ENCODE measurements at regions not wholly inside any gene's neighbourhood (a gene's known extent, or its start where the extent isn't known, plus 50 kb on each side); places are given as distances from the start of the nearest gene placed in this dataset.
"Not testable (repeated sequence)": the region's sequence is repeated elsewhere in the genome, so short reads cannot be mapped to it uniquely, and the experiment has no call there.

- H3K27ac ChIP-seq (ENCODE audit: low read depth in 1 of 2, low read length in 2 of 2); H3K4me1 ChIP-seq (ENCODE audit: insufficient read depth, low read length); H3K4me1 Mint-ChIP-seq (ENCODE audit: low read depth); H3K36me3 ChIP-seq (ENCODE audit: insufficient read depth, low read length); DNase-seq; H3K4me3 Mint-ChIP-seq; intact Hi-C loops (cut with DNase I, micrococcal nuclease); CTCF ChIA-PET; ATAC-seq (ENCODE audit: poor library complexity); H3K36me3 Mint-ChIP-seq (ENCODE audit: low read depth); H3K4me3 ChIP-seq (ENCODE audit: low read length); H3K27me3 Mint-ChIP-seq; H3K27me3 ChIP-seq (ENCODE audit: control insufficient read depth in 1 of 2, insufficient read depth in 2 of 2, low read length in 2 of 2); H3K27ac Mint-ChIP-seq; H3K9me3 ChIP-seq (ENCODE audit: control insufficient read depth in 1 of 2, insufficient read depth in 1 of 2, low read length in 2 of 2); POLR2A ChIA-PET; H3K9me3 Mint-ChIP-seq: not testable (repeated sequence)
Measured at GRCh38 chr14:19197488-19198234, 230.4 kb downstream of the POTEM start.

- H3K4me1 ChIP-seq (ENCODE audit: insufficient read depth, low read length); CTCF ChIA-PET; H3K9me3 Mint-ChIP-seq; H3K36me3 ChIP-seq (ENCODE audit: insufficient read depth, low read length); H3K4me1 Mint-ChIP-seq (ENCODE audit: low read depth); H3K27me3 Mint-ChIP-seq; intact Hi-C loops (cut with DNase I, micrococcal nuclease); H3K27ac ChIP-seq (ENCODE audit: low read depth in 1 of 2, low read length in 2 of 2); ATAC-seq (ENCODE audit: poor library complexity); H3K9me3 ChIP-seq (ENCODE audit: control insufficient read depth in 1 of 2, insufficient read depth in 1 of 2, low read length in 2 of 2); DNase-seq; H3K27ac Mint-ChIP-seq; H3K4me3 ChIP-seq (ENCODE audit: low read length); H3K4me3 Mint-ChIP-seq; H3K27me3 ChIP-seq (ENCODE audit: control insufficient read depth in 1 of 2, insufficient read depth in 2 of 2, low read length in 2 of 2); POLR2A ChIA-PET; H3K36me3 Mint-ChIP-seq (ENCODE audit: low read depth): not testable (repeated sequence)
Measured at GRCh38 chr14:19198341-19198740, 231.1 kb downstream of the POTEM start.

- H3K36me3 ChIP-seq (ENCODE audit: insufficient read depth, low read length); H3K4me1 ChIP-seq (ENCODE audit: insufficient read depth, low read length); POLR2A ChIA-PET; intact Hi-C loops (cut with DNase I, micrococcal nuclease); CTCF ChIA-PET; H3K4me1 Mint-ChIP-seq (ENCODE audit: low read depth); H3K4me3 Mint-ChIP-seq; H3K27ac Mint-ChIP-seq; H3K9me3 Mint-ChIP-seq; H3K27ac ChIP-seq (ENCODE audit: low read depth in 1 of 2, low read length in 2 of 2); H3K36me3 Mint-ChIP-seq (ENCODE audit: low read depth); ATAC-seq (ENCODE audit: poor library complexity); H3K27me3 ChIP-seq (ENCODE audit: control insufficient read depth in 1 of 2, insufficient read depth in 2 of 2, low read length in 2 of 2); DNase-seq; H3K4me3 ChIP-seq (ENCODE audit: low read length); H3K9me3 ChIP-seq (ENCODE audit: control insufficient read depth in 1 of 2, insufficient read depth in 1 of 2, low read length in 2 of 2); H3K27me3 Mint-ChIP-seq: not testable (repeated sequence)
Measured at GRCh38 chr14:19201394-19202052, 232.6 kb downstream of the POTEG start.

- H3K27ac Mint-ChIP-seq; H3K9me3 Mint-ChIP-seq; H3K4me1 Mint-ChIP-seq (ENCODE audit: low read depth); H3K27ac ChIP-seq (ENCODE audit: low read depth in 1 of 2, low read length in 2 of 2); DNase-seq; H3K36me3 Mint-ChIP-seq (ENCODE audit: low read depth); intact Hi-C loops (cut with DNase I, micrococcal nuclease); H3K27me3 Mint-ChIP-seq; H3K27me3 ChIP-seq (ENCODE audit: control insufficient read depth in 1 of 2, insufficient read depth in 2 of 2, low read length in 2 of 2); CTCF ChIA-PET; H3K4me3 ChIP-seq (ENCODE audit: low read length); POLR2A ChIA-PET; ATAC-seq (ENCODE audit: poor library complexity); H3K4me1 ChIP-seq (ENCODE audit: insufficient read depth, low read length); H3K36me3 ChIP-seq (ENCODE audit: insufficient read depth, low read length); H3K4me3 Mint-ChIP-seq; H3K9me3 ChIP-seq (ENCODE audit: control insufficient read depth in 1 of 2, insufficient read depth in 1 of 2, low read length in 2 of 2): not testable (repeated sequence)
Measured at GRCh38 chr14:19202053-19202442, 232.1 kb downstream of the POTEG start.

DNA sequence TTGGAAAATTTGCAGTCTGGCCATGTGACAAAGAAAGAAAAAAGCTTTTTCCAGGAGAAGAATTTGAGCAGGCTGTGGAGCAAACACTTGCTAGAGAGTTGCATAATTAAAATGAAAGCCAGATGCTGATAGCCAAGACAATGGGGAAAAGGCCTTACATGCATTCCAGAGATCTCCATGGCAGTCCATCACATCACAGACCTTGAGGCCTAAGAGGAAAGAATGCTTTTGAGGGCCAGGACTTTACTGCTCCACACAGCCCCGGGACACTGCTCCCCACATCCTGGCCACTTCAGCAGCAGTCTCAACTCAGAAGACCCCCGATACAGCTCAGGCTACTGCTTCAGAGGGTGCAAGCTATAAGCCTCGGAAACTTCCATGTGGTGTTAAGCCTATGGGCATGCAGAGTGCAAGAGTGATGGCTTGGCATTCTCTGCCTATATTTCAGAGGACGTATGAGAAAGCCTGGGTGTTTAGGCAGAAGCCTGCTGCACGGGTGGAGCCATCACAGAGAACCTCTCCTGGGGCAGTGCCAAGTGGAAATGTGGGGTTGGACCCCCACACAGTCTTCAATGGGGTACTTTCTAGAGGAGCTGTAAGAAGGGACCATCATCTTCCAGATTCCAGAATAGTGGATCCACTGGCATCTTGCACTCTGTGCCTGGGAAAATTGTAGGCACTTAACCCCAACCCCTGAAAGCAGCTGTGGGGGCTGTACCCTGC, 230.7 kb downstream of the POTEG start:
- H3K4me3 Mint-ChIP-seq; H3K27me3 Mint-ChIP-seq; H3K9me3 ChIP-seq (ENCODE audit: control insufficient read depth in 1 of 2, insufficient read depth in 1 of 2, low read length in 2 of 2); H3K36me3 Mint-ChIP-seq (ENCODE audit: low read depth); CTCF ChIA-PET; intact Hi-C loops (cut with DNase I, micrococcal nuclease); H3K4me1 Mint-ChIP-seq (ENCODE audit: low read depth); H3K4me1 ChIP-seq (ENCODE audit: insufficient read depth, low read length); H3K9me3 Mint-ChIP-seq; POLR2A ChIA-PET; ATAC-seq (ENCODE audit: poor library complexity); DNase-seq; H3K36me3 ChIP-seq (ENCODE audit: insufficient read depth, low read length); H3K4me3 ChIP-seq (ENCODE audit: low read length); H3K27ac ChIP-seq (ENCODE audit: low read depth in 1 of 2, low read length in 2 of 2); H3K27ac Mint-ChIP-seq; H3K27me3 ChIP-seq (ENCODE audit: control insufficient read depth in 1 of 2, insufficient read depth in 2 of 2, low read length in 2 of 2): not testable (repeated sequence)

DNA sequence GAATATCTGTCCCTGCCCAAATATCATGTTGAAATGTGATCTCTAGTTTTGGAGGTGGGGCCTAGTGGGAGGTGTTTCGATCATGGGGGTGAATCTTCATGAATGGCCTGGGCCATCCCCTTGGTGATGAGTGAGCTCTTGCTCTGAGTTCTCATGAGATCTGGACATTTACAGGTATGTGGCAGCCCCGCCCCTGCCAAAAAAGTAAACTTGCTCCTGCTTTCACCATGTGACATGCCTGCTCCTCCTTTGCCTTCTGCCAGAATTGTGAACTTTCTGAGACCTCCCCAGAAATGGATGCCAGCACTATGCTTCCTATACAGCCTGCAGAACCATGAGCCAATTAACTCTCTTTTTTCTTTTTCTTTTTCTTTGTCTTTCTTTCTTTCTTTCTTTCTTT, 229.3 kb downstream of the POTEG start:
- H3K27me3 Mint-ChIP-seq; H3K4me3 ChIP-seq (ENCODE audit: low read length); CTCF ChIA-PET; DNase-seq; POLR2A ChIA-PET; H3K4me1 ChIP-seq (ENCODE audit: insufficient read depth, low read length); H3K27ac Mint-ChIP-seq; H3K36me3 ChIP-seq (ENCODE audit: insufficient read depth, low read length); H3K27me3 ChIP-seq (ENCODE audit: control insufficient read depth in 1 of 2, insufficient read depth in 2 of 2, low read length in 2 of 2); intact Hi-C loops (cut with DNase I, micrococcal nuclease); ATAC-seq (ENCODE audit: poor library complexity); H3K9me3 Mint-ChIP-seq; H3K36me3 Mint-ChIP-seq (ENCODE audit: low read depth); H3K4me3 Mint-ChIP-seq; H3K27ac ChIP-seq (ENCODE audit: low read depth in 1 of 2, low read length in 2 of 2); H3K9me3 ChIP-seq (ENCODE audit: control insufficient read depth in 1 of 2, insufficient read depth in 1 of 2, low read length in 2 of 2); H3K4me1 Mint-ChIP-seq (ENCODE audit: low read depth): not testable (repeated sequence)

DNA sequence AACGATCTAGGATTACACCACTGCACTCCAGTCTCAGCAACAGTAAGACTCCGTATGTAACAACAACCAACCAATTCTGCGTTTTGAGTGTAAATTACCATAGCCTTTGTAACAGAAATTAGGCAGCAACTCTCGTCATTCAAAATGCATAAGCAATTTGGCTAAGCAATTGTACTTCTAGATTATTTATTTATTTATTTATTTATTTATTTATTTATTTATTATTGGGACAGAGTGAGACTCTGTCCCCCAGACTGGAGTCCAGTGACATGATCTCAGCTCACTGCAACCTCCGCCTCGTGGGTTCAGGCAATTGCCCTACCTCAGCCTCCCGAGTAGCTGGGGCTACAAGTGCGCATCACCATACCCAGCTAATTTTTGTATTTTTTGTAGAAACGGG, 217.7 kb downstream of the POTEG start:
- H3K36me3 Mint-ChIP-seq (ENCODE audit: low read depth); POLR2A ChIA-PET; H3K27me3 Mint-ChIP-seq; H3K9me3 ChIP-seq (ENCODE audit: control insufficient read depth in 1 of 2, insufficient read depth in 1 of 2, low read length in 2 of 2); CTCF ChIA-PET; H3K27ac Mint-ChIP-seq; H3K4me1 ChIP-seq (ENCODE audit: insufficient read depth, low read length); H3K27me3 ChIP-seq (ENCODE audit: control insufficient read depth in 1 of 2, insufficient read depth in 2 of 2, low read length in 2 of 2); H3K27ac ChIP-seq (ENCODE audit: low read depth in 1 of 2, low read length in 2 of 2); H3K4me3 ChIP-seq (ENCODE audit: low read length); H3K9me3 Mint-ChIP-seq; DNase-seq; H3K4me3 Mint-ChIP-seq; H3K4me1 Mint-ChIP-seq (ENCODE audit: low read depth); H3K36me3 ChIP-seq (ENCODE audit: insufficient read depth, low read length); intact Hi-C loops (cut with DNase I, micrococcal nuclease); ATAC-seq (ENCODE audit: poor library complexity): not testable (repeated sequence)

All from CD4-positive, alpha-beta T cell (primary cell).